ENCODE measurements at regions not wholly inside any gene's neighbourhood (a gene's known extent, or its start where the extent isn't known, plus 50 kb on each side); places are given as distances from the start of the nearest gene placed in this dataset.
"Not testable (repeated sequence)": the region's sequence is repeated elsewhere in the genome, so short reads cannot be mapped to it uniquely, and the experiment has no call there.

DNA sequence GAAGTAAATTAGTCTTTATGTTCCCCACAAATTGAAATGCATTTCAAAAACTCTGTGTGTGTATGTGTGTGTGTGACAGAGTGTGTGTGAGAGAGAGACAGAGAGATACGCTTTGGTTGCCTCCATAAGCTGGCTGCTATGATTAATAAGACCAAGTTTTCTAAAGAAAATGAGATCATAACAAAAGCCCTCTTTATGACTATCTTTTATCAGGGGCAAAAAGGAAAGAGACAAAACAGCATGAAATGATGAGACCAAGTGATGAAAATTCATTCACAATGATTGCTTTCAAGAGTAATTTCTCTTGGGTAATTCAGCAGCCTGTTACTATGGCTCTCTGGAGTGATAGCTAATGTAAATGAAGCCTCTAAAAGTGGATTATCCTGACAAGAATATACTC is 277.6 kb upstream of the PLEKHG7 start:
- DNase-seq (ENCODE audit: low read depth) = no peak

DNA sequence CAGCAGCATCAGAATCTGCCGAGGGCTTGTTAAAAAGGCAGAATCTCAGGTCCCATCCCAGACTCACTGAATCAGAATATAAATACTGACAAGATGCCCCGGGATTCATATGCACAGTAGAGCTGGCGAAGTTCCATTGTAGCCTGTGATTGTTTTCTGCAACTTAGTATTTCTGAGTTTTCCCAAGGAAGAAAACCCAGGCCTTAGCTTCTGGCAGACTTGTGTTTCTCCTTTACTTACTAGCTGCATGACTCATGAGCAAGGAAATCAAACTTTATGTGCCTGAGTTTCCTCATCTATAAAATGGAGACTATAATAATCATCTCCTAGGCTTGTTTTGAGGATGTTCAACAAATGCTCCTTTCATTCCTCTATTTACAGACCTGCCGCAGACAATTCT is 278.5 kb upstream of the PLEKHG7 start:
- DNase-seq (ENCODE audit: low read depth) = peak; percentile 51

DNA sequence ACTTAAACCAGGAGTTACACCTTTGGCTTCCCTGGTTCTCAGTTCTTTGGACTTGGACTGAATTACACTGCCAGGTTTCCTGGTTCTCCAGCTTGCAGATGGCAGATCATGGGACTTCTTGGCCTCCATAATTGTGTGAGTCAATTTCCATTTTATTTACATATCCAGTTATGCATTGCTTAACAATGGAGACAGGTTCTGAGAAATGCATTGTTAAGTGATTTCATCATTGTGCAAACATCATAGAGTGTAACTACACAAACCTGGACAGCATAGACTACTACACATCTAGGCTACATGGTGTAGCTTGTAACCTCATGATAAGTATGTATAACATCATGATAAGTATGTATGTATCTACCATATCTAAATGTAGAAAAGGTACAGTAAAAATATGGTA is 276.1 kb upstream of the BTG1 start:
- peak; percentile 4 for DNase-seq (ENCODE audit: low read depth)

DNA sequence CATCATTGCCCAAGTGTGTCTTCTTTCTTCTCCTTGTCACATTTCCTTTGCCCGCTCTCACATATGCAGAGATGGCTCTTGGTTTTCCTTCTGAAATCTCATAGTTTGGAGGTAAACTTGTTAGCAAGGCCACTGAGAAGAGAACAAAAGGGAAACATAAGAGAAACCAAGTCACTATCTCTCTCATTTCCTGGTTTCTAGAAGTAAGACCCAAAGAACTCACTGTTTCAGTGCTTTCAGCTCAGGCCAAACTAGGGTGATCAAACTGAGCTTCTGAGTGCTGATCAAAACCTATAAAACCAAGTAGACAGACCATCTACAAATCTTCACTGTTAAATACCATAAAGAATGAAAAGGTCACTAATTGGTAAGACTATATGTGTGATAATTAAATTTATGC is 275.4 kb upstream of the BTG1 start:
- DNase-seq (ENCODE audit: low read depth) = no peak

DNA sequence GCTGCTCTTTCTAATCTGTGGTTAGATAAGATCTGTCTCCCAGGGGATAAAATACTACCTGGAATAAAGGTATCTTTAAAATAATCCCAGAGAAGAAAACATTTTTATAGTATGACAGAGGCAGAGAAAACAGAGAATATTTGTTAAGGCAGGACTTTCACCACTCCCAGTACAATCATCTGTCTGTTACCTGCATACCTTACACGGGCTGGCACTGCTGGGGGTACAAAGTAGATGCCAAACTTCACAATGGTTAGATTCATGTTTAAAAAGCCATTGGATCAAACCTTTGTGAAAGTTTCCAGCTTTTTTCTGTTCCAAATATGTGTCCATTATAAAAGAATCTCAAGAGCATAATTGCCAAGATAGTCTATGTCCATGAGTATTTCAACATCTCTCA is 273.6 kb upstream of the BTG1 start:
- no peak for DNase-seq (ENCODE audit: low read depth)

DNA sequence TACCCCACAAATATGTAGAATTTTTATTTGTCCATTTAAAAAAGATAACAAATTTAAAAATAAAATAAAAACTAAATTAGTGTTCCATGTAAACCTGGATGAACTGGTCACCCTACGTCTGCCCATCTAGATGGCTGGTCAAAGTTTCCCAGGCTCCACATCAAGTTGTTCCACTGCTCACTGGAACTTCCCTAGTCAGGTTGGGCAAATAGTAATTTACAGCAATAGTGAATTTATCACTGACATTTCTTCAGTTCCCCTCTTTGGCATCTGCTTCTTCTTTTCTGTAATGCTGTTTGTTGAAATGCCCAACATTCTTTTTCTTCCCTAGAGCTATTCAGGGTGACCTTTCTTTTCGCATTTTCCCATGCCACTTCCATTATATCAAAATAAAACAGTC is 272.7 kb upstream of the BTG1 start:
- DNase-seq (ENCODE audit: low read depth) = no peak

DNA sequence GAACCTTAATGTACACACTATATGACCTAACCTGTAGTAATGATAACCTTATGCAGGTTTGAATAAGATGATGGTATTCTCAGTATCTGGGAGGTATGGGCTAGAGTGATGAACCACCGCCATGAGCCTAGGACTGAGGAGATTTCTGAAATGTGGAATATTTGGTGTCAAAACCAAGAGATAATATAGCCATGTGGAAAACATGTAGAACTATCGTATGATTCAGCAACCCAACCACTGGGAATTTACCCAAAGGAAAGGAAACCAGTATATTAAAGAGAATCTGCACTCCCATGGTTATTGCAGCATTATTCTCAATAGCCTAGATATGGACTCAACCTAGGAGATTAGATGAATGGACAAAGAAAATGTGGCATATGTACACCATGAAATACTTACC is 271.7 kb upstream of the BTG1 start:
- DNase-seq (ENCODE audit: low read depth) = no peak

DNA sequence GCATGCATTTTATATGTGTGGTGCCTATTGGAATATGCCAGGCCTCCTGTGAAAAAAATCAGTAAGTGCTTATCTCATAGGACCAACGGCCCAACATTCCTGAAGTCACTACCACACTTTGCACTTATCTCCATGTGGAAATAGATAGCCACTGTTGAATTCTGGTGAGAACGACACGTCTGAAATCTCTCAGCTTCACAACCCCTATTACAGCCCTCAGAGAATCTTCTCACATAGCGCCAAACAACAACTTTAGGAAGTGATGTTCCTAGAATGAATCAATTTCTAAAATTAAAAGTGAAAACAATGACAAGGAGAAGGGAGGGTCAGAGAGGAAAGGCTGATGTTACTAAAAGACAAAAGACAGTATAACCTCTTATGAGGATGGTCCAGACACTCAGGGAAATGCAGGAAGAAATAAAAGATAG is 270.8 kb upstream of the BTG1 start:
- DNase-seq (ENCODE audit: low read depth) = no peak

DNA sequence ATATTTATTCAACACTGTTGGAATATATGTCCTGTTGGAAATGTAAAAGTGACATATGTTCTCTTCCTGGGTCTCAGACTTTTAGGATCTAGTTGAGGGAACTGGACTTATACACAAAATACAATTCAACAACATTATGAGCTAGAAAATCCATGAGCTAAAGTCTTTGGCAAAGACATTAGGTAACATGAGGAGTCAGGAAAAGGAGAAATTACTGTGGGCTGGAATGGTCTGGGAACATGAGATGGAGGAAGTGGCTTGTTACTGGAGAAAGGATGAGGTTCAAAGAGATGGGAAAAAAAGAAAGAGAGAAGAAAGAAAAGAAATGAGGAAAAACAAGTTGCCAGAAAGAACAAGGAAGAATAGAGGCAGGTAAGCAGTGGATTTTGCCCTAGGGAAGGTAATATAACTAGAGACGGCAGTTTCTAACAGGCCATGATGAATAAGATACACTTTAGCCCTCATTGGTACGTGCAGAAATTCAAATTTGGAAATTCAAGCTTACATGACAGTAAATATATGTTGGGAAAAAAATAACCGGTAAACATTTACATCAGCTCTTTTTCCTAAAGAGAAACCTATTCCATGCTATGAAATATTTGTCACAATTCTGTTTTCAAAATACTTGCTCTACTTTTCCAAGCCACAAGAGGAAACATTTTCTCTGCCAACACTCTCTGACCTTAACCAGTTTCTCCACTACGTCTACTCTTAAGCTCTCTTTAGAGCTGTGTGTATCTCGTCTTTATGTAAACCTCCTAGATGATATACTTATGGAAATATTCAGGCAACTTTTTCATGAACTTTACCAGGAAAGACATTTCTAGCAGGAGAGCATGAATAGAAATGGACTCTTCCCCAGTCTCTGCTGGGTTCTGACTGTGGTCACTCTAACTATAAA is 268.8 kb upstream of the BTG1 start:
- DNase-seq (ENCODE audit: low read depth) = no peak

DNA sequence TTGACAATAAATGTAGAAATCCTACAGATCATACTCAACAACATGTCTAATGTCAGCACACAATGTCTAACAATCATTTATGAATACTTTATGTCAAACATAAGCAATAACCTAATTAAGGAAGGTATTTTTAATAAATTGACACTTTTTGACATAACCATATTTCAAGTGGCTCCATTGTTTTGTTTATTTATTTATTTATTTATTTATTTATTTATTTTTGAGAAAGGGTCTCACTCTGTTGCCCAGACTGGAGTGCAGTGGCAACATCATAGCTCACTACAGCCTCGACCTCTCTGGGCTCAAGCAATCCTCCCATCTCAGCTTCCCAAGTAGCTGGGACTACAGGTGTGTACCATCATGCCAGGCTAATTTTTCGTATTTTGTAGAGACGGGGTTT is 267.6 kb upstream of the BTG1 start:
- DNase-seq (ENCODE audit: low read depth) = no peak

DNA sequence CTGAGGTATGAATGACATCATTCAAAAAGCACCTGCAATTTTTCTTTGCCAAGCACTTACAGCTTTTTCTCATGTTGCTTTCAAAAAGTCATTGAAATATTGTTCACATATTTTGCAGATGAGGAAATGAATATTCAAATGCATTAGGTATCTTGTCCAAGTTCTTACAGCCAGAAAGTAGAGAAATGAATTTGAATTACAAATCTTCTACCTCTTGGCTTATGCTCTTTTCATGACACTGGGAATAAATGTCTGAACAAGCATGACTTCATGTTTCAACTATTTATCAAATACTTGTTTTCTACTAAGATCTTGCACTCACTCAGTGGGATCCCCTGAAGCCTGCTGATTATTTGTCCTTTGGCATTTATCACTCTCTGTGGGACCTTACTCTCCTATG is 267.2 kb upstream of the BTG1 start:
- DNase-seq (ENCODE audit: low read depth) = peak; percentile 2

DNA sequence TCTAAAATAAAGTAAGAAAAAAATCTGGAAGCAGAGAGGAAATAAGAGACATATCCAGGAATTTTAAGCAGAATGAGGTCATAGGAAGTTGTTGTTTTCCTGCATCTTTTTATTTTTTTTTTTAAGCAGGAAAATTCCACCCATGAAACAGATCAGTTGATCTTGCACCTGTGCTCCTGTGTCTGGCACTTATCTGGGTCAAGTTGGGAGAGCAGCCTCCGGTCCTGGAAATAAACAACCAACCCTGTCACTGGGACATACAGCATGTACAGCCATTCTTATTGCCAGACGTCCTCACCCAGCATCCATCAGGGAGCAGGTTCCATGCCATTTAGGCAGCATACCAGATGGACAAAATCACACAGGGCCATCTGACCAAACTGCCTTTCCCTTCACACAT is 266.0 kb upstream of the BTG1 start:
- DNase-seq (ENCODE audit: low read depth) = no peak

DNA sequence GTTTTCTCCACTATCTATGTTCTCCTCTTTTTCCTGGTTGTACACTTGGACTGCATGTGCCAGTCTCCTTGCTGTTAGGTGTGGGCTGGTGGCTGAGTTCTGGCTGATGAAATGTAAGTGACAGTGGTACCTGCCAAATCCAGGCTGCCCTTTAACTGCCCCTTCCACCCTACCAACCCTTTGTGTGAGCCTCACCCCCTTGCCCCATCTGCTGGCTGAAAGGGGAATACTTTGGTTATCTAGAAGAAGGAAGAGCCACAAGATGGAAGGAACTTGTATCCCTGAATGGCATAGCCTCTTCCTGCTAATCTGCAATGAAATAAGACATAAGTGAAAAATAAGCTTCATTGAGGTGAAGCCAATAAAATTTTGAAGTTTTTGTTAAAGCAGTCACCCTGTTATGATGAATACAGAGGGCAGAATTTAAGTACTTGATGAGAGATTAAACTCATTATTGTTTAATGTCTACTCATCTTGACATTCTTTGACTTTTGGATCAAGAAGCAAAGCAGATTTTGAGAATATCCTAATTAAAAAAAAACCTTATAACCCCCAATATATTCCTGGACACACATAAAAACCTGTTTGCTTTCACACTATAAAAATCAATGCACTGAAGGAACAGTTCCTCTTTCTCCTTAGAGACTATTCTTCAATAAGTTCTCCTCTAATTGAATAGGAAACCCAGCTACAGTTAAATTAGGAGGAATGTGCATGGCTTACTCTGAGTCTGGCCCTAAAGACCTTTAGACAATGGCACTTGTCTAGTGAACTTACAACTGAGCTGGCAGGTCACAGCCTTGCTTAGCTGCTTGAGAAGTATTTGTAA is 262.6 kb upstream of the BTG1 start:
- peak; percentile 63 for DNase-seq (ENCODE audit: low read depth)

DNA sequence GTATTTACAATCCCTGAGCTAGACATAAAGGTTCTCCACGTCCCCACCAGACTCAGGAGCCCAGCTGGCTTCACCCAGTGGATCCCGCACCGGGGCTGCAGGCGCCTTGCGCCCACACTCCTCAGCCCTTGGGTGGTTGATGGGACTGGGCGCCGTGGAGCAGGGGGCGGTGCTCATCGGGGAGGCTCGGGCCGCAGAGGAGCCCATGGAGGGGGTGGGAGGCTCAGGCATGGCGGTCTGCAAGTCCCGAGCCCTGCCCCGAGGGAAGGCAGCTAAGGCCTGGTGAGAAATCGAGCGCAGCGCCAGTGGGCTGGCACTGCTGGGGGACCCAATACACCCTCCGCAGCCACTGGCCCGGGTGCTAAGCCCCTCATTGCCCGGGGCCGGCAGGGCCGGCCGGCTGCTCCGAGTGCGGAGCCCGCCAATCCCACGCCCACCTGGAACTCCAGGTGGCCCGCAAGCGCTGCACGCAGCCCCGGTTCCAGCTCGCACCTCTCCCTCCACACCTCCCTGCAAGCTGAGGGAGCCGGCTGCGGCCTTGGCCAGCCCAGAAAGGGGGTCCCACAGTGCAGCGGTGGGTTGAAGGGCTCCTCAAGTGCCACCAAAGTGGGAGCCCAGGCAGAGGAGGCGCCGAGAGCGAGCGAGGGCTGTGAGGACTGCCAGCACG is 260.9 kb upstream of the BTG1 start:
- DNase-seq (ENCODE audit: low read depth) = not testable (repeated sequence)

DNA sequence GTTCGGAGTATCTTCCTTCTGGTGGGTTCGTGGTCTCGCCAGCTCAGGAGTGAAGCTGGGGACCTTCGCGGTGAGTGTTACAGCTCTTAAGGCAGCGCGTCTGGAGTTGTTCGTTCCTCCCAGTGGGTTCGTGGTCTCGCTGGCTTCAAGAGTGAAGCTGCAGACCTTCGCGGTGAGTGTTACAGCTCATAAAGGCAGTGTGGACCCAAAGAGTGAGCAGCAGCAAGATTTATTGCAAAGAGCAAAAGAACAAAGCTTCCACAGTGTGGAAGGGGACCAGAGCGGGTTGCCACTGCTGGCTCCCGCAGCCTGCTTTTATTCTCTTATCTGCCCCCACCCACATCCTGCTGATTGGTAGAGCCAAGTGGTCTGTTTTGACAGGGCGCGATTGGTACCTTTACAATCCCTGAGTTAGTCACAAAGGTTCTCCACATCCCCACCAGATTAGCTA is 260.2 kb upstream of the BTG1 start:
- DNase-seq (ENCODE audit: low read depth) = not testable (repeated sequence)

DNA sequence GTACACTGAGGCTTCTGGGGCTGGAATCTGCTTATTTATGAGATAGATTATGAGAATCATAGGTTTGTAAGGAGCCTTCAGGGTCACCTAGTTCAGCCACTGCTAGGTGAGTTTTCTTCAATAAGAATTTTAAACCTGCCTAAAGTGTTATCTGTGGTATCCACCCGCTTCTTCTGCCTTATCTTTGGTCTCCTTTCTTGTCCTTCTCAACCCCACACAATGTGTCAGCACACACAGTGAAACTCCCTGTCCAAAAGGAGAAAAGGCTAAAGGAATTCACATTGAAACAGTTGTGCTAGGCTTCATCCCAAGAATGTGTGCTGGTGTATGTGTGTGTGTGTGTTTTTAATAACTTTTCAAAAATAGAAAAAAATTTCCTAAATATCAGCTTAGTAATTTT is 259.3 kb upstream of the BTG1 start:
- no peak for DNase-seq (ENCODE audit: low read depth)

DNA sequence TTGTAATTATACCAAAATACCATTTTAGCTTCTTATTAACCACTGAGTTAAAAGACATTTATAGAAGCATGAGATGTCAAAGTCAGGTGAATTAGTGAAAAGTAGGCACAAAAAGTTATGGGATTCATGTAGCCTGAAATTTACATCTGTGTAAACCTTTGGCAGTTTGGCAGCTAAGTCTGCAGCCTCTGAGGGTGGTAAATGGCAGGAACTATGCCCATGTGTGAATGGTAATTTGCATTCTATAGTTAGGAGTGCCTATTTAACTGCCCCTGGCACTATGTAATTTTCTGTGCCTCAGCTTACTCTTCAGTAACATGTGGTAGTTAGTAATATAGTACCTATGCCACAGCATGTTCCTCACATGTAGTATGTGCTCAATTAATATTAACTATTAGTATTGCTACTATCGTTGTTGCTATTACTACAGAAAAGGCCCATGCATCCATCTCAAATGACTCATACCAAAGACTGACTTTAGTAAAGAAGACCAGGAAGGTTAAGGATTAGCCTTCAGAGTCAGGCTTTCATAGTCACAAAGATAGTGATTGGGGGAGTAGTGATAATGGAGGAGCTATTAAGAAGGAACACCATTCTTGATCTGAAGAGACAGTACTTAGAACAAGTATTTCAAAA is 258.7 kb upstream of the BTG1 start:
- DNase-seq (ENCODE audit: low read depth) = no peak

DNA sequence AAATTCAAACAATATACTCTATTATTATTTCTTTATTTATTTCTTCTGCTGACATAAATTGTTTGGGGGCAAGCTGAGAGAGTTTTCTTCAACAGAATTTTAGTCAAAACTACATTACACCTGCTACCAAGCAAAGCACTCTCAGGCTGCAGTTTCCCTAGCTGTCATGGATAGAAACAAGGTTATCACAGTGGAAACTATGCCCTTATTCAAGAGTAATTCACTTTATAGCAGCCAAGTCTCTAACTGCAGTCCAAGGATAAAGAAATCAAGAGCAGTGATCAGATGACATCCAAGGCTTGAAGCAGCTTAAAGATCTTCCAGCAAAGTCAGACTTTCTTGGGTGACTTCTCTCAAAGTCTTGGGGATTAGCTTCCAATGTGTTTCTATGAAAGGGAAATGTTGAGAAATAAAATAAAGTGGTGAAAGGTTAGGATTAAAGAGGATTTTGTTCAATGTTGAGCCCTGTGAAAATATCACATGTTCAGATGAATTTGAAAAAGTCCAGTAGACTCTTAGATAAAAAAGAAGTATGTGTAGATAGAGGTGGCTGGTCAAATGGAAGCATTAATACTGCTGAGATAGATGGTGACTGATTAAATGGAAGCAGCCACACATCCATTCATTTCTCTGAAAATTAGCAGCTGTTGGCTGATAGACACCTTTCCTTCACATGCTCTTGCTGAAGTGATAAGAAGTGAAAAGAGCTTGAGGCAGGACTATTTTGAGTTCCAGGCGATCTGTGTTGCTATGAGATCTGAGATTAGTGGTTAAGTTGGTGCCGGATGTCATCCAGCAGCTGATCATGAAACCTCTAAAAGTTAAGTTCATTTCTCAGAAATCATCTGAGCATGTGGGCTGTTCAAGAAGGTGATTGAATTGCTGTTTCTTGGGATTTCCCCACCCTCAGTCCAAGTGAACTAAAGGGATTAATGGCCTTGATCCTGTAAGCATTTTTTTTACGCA is 257.8 kb upstream of the BTG1 start:
- DNase-seq (ENCODE audit: low read depth) = no peak

DNA sequence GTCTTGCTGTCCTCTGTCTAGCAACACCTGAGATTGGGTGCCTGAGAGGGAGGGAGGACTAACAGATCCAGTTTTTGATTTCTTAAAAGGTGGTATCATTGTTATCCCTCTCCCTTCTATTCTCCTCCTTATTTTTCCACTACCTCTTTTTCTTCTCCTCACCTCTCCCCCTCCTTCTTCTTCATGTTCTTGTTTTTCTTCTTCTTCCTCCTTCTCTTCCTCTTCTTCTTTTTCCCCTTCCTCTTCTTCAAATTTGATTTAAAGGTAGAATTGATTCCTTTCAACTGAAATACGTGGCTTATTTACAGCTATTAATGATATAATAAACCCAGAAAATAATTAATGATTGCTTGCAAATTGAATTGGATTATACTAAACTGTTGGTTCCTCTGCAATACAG is 256.8 kb upstream of the BTG1 start:
- DNase-seq (ENCODE audit: low read depth) = no peak

DNA sequence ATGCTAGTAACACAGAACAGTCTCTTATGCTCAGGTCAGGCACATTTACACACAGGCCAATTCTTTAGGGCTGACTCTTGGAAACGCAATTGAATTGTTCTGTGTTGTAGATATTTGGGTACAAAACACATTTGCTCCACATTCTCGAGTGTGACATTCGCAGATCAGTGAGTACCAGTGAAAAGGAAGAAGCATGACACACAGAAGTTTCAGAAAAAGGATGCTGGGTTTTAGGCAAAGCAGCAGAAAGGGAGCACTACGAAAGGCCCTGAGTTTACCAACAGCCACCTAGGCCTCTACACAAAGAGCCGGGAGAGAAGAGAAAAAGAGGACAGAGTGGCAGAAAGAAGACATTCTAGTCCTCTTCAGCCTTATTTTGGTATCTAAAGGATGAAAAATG is 254.4 kb upstream of the BTG1 start:
- no peak for DNase-seq (ENCODE audit: low read depth)
